Lung (tissue), 11 donors: ENCODE measurements at regions not wholly inside any gene's neighbourhood (a gene's known extent, or its start where the extent isn't known, plus 50 kb on each side); places are given as distances from the start of the nearest gene placed in this dataset.
"Not testable (repeated sequence)": the region's sequence is repeated elsewhere in the genome, so short reads cannot be mapped to it uniquely, and the experiment has no call there.

Experiments used
- ATAC-seq: fragments of 200-7000 bp; cut with Tn5 transposase; one replicate; pipeline ENCODE4 v1.9.1; 2020; ENCODE audit warnings: moderate number of reproducible peaks; ENCODE audit not compliant: insufficient read depth, low FRiP score
- DNase-seq, 3 donors: peaks; one replicate each; pipeline ENCODE4 v3.0.0-alpha.2; 2013 to 2017
- H3K27ac ChIP-seq, 2 donors: one replicate each; pipeline ENCODE4 v1.5.1; 2013; ENCODE audit warnings: mild to moderate bottlenecking in 2 of 2, moderate library complexity in 2 of 2, control low read depth in 1 of 2, inconsistent platforms in 1 of 2, low read depth in 1 of 2, low read length in 1 of 2
- H3K27me3 ChIP-seq, 3 donors: one replicate each; pipeline ENCODE4 v1.5.1; 2013; ENCODE audit warnings: low read length in 2 of 3; ENCODE audit not compliant: control insufficient read depth in 3 of 3, insufficient read depth in 3 of 3
- H3K36me3 ChIP-seq, 4 donors: one replicate each; pipeline ENCODE4 v1.5.1; 2013; ENCODE audit warnings: low read length in 4 of 4, mild to moderate bottlenecking in 1 of 4, moderate library complexity in 1 of 4; ENCODE audit not compliant: control insufficient read depth in 4 of 4, insufficient read depth in 4 of 4
- H3K4me1 ChIP-seq, 5 donors: one replicate each; pipeline ENCODE4 v1.5.1; 2013; ENCODE audit warnings: low read length in 5 of 5, mild to moderate bottlenecking in 2 of 5, moderate library complexity in 1 of 5; ENCODE audit not compliant: control insufficient read depth in 5 of 5, insufficient read depth in 5 of 5
- H3K4me3 ChIP-seq: one replicate; pipeline ENCODE4 v1.5.1; 2013; ENCODE audit warnings: mild to moderate bottlenecking, control low read depth, moderate library complexity
- H3K9ac ChIP-seq, 2 donors: one replicate each; pipeline ENCODE4 v1.5.1; 2013; ENCODE audit warnings: low read length in 2 of 2, control low read depth in 1 of 2; ENCODE audit not compliant: insufficient read depth in 1 of 2
- H3K9me3 ChIP-seq, 4 donors: one replicate each; pipeline ENCODE4 v1.5.1; 2013; ENCODE audit warnings: low read length in 3 of 4, mild to moderate bottlenecking in 1 of 4, moderate library complexity in 1 of 4; ENCODE audit not compliant: control insufficient read depth in 4 of 4, insufficient read depth in 3 of 4
- CTCF ChIP-seq: IDR thresholded peaks from 2 replicates; pipeline ENCODE4 v1.5.1; 2012; ENCODE audit warnings: mild to moderate bottlenecking; ENCODE audit errors: control extremely low read depth, extremely low read depth
- WGBS, 2 donors: extraction: QIAGEN DNeasy Blood & Tissue Kit; methylation state at CpG; one replicate each; pipeline ENCODE4 v1.1.7; 2013; 5-methylcytosine and 5-hydroxymethylcytosine counted together
- donor health status: control.
- donor health status: control.
- donor health status: Bipolar disorder and iron deficiency.
- donor health status: healthy.
- donor health status: DM: yes; HTN: yes; CAD: no.

GRCh38 chr10:7040681-7041080 is 370.2 kb downstream of the SFMBT2 start:
- H3K36me3 ChIP-seq: no peaks in the 10 kb centered on the region
- H3K4me1 ChIP-seq: peaks cover 0 to 1% (median 0%) of the 10 kb centered on the region in 5 donors
- ATAC-seq: no peak
- TF ChIP-seq CTCF: no peak
- no peak overlapping the region for H3K4me3 ChIP-seq
- WGBS, 2 donors: 70 to 93% methylated on average over 11 of the region's 11 CpGs
- H3K9ac ChIP-seq: no peak overlapping the region
- H3K9me3 ChIP-seq: no peaks in the 10 kb centered on the region
- DNase-seq: no peak
- H3K27me3 ChIP-seq: peaks cover 0 to 4% (median 0%) of the 10 kb centered on the region in 3 donors
- H3K27ac ChIP-seq: no peak overlapping the region

- no peak overlapping the region for H3K27ac ChIP-seq
- peaks cover 0 to 1% (median 0%) of the 10 kb centered on the region in 5 donors for H3K4me1 ChIP-seq
- H3K4me3 ChIP-seq: no peak overlapping the region
- no peaks in the 10 kb centered on the region for H3K36me3 ChIP-seq
- DNase-seq: no peak
- H3K9me3 ChIP-seq: no peaks in the 10 kb centered on the region
- ATAC-seq: no peak
- H3K9ac ChIP-seq: no peak overlapping the region
- TF ChIP-seq CTCF: no peak
- peaks cover 0 to 4% (median under 1%) of the 10 kb centered on the region in 3 donors for H3K27me3 ChIP-seq
Measured at GRCh38 chr10:7039859-7040258, 371.0 kb downstream of the SFMBT2 start.

- 76 to 83% methylated on average over 1 of the region's 1 CpG for WGBS, 2 donors
- ATAC-seq (no peak), DNase-seq (no peak)
- Histone ChIP-seq H3K4me3 (no peak overlapping the region), H3K27ac (no peak overlapping the region), H3K4me1 (no peaks in the 10 kb centered on the region), H3K9me3 (no peaks in the 10 kb centered on the region), H3K9ac (no peak overlapping the region), H3K27me3 (peaks cover 0 to 4% (median 2%) of the 10 kb centered on the region in 3 donors), H3K36me3 (no peaks in the 10 kb centered on the region)
- TF ChIP-seq CTCF: no peak
Measured at GRCh38 chr10:7038416-7038815, 372.4 kb downstream of the SFMBT2 start.

GRCh38 chr10:7037434-7037833 is 373.4 kb downstream of the SFMBT2 start:
- ATAC-seq, H3K27ac ChIP-seq, H3K27me3 ChIP-seq, H3K4me1 ChIP-seq, H3K4me3 ChIP-seq, H3K36me3 ChIP-seq, H3K9me3 ChIP-seq, H3K9ac ChIP-seq, DNase-seq: not testable (repeated sequence)
- 47 to 93% methylated on average over 1 to 2 of the region's 2 CpGs for WGBS, 2 donors
